ENCODE measurements at regions not wholly inside any gene's neighbourhood (a gene's known extent, or its start where the extent isn't known, plus 50 kb on each side); places are given as distances from the start of the nearest gene placed in this dataset.

DNA sequence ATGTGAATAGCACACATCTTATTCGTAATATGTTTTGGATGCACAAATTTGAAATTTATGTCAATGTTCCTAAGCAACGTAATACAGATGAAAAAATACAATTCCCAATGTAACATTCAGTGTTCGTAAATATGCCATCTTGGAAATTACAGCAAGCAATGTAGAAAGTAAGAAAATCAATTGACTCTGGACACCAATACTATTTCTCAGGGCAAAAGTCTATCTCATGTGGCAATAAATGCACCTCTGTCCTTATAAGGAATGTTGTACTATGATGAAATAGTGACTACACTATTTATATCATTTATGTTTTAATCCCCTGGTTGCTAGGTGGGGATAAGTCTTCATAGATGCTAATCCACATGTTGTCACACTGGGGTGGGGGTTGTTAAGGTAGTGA, 251.2 kb downstream of the GXYLT1 start:
- no peak for DNase-seq (ENCODE audit: low read depth in 1 of 2, low spot score in 1 of 2)

DNA sequence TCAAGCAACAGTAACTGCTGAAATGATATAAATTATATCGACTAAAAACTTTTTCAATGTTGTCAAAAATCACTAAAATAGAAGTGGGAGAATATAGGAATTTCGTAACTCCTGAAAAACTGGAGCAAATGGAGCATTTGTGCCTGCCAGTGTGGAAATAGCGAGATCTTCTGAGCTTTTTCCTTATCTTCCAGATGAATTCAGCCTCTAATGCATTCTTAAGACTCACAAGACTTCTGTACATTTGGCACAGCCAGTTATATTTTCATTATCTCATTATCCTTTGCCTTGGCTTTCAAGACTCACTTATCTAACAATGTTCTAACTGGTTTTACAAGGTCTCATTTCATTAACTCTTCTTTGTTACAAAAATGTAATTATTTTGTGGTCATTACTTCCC, 252.4 kb downstream of the GXYLT1 start:
- no peak for DNase-seq (ENCODE audit: low read depth in 1 of 2, low spot score in 1 of 2)

DNA sequence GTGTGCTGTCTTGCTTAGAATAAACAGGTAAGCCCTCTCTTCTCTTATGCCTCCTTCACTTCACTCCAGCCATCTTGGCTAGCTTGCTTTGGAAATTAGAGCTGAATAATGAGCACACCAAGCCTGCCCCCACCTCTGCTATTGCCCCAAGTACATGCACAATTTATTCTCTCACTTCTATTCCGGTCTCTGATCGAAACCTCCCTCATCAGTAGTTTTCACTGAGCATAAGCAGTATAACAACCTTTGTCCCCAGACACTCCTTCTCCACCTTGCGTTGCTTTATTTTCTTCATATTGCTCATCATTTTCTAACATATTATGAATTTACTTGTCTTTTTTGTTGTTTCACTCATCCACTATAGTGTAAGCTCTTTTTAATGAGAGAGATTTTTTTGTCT, 253.4 kb downstream of the GXYLT1 start:
- no peak for DNase-seq (ENCODE audit: low read depth in 1 of 2, low spot score in 1 of 2)

DNA sequence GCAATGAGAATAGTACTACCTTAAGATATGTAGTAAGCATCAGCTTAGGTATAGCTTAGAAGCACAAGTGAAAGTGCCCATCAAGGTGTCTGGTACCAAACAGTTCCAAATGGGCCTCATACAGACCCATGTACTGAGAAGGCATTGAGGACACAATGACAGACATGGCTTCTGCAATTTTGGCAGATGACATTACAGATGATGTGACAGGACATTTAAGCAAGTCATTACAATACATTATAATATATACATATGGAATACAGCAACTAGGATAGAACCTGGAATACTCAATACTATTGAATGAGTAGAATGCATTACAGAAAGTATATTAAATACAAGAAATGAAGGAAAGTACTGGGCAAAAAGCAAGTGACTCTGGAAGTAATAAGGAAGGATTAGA, 256.4 kb downstream of the GXYLT1 start:
- DNase-seq (ENCODE audit: low read depth in 1 of 2, low spot score in 1 of 2), result no peak

DNA sequence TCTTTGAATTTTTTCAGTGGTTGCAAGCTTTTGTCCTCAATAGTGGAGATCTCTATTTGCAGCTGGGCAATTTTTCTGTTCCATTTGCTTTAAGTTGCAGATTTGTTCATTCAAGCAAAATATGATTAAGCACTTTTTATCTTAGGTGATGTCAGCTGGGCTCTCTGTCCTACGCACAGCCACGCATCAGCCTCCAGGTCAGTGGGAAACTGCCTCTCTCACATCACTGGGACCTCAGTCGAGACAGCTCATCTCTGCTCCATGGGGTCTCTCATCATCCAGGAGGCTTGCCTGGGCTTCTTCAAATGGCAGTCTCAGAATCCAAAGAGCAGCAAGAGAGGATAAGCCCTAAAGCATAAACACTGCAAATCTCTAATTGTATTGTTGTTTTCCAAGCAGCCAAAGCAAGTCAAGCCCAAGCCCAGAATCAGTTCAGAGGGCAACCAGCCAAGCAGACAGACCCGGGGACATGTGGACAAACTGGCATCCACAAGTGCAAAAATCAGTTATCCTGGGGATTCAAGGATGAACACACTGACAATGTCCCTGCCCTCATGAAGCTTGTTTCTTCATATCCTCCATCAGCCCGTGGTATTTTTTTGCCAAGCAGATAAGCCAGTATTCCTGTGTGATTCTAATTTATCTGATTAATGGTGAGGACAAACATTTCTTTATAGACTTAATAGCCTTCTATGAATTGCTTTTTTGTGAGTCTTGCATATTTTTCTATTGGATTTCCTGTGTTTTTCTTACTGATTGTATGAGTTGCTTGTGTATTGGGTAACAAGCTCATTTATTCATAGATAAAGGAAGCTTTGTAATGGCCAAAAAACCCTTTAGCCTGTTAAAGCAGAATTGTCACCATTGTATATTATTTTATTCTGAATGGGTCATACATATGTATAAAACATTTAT, 262.5 kb downstream of the GXYLT1 start:
- no peak for DNase-seq (ENCODE audit: low read depth in 1 of 2, low spot score in 1 of 2)

DNA sequence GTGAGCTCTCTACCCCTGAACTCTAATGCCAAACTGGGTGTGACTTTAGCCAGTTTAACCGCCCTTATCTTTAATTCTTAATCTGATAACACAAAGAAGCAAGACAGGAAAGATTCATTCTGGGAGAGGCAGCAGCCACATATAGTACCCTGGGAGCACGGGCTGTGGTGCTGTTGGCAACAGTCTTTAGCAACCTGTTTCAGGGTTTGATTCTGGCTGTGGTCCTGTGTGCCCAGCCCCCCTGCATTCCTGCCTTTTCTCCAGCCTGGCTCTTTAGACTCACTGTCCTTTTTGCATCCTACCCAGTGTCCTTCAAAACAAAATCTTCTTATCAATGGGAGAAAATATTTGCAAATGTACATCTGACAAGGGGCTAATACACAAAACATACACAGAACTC, 275.2 kb downstream of the GXYLT1 start:
- DNase-seq (ENCODE audit: low read depth in 1 of 2, low spot score in 1 of 2), result no peak

DNA sequence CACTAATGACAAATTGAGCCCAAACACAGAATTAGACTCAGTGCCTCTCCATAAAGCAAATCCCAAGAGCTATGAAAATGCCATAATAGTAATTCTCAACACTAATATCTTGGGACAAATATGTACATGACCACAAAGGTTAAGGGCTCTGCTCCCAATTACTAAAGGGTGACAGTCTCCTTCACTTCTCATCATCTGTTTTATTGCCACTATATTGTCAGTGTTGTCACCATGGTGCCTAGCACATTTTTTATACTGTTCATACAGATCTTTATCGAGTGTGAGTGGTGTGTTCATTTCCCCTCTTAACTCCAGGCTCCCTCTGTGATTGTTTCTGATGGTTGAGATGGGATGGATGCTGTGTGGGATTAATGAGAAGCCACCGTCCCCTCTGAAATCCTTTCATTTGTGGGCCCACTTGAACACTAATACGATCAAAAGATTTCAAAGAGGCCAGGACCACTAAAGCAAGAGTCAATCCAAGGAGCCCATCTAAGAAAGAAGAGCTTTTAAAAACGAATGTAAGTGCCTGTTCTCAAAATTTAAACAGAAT, 277.7 kb downstream of the GXYLT1 start:
- no peak for DNase-seq (ENCODE audit: low read depth in 1 of 2, low spot score in 1 of 2)

DNA sequence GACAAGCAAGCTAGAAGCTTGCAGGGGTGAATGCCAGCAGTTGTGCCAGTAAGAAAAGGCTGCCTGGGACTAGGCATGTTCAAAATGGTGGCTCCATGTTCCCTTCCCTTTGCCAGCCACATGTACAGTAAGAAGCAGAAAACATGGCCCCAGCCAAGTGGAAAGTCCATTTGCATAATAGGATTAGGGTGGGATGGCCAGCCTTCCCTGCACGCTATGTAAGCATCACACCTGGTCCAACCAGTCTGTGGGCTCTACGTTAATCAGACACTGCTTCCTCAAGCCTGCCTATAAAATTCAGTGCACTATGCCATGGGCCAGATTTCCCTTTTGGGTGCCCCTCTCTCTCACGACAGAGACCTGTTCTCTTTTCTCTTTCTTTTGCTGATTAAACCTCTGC, 288.4 kb downstream of the GXYLT1 start:
- no peak for DNase-seq (ENCODE audit: low read depth in 1 of 2, low spot score in 1 of 2)

DNA sequence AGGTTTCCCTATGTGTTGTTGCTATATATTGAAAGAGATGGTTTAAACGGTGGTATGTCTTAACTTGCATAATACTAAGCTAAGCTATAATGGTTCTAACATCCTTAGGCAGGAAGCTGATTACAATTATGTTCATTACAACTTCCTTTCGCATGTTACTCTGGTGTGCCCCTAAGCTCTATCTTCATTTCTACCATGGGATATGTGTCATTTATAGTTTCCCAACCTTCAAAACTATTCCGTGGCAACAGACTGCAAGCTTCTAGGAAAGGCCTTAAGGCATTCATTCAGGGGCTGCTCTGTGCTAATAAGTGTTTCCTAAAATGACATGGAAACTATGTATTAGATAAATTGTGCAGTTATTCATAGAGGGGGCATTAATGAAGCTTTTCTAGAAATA, 294.6 kb downstream of the GXYLT1 start:
- no peak for DNase-seq (ENCODE audit: low read depth in 1 of 2, low spot score in 1 of 2)

DNA sequence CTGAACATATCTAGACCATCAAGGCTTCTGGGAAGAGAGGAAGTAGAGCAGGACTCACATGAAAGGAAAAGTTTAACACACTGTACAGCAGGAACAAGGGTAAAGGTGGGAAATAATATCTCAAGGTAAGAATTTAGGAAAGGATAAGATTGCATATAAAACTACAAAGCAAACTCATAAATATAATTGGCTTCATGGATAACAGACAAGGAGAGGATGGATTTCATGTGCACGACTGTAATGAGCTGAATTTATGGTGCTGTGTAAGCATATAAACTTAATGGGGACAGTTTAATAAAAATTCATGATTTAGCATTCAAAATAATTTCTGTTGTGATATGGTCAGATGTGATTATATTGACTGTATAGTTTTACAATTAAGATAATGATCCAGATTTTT, 298.0 kb downstream of the GXYLT1 start:
- no peak for DNase-seq (ENCODE audit: low read depth in 1 of 2, low spot score in 1 of 2)

DNA sequence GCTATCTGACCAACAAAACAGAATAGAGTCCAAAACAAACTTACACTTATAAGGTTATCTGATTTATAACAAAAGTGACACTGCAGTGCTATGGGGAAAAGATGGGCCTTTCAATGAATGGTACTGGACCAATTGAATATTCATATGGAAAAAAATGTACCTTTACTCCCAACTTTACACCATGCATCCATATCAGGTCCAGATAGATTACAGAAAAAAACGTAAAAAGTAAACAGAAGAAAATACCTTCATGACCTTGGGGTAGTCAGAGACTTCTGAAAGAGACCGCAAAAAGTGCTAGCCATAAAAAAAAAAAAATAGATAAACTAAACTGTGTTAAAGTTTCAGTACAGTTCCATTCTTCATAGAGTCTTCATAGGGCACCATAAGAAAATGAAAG, 308.3 kb downstream of the GXYLT1 start:
- no peak for DNase-seq (ENCODE audit: low read depth in 1 of 2, low spot score in 1 of 2)

DNA sequence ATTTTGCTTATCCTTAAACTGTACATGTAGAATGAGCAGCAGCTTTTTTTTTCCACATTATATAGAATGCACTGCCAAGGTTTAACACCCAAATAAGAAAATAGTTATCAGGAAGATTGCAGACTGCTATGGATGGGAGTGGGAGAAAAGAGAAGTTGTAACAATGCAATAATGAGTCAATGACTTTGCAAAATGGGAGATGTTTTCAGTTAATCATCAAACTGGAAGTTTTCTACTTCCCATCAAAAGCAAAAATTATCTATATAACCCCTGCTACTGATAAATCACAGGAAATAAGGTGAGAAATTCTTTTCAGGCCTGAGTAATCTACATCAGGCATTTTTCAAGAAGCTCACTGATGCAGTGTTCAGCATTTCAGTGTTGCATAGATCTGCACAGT, 309.1 kb downstream of the GXYLT1 start:
- no peak for DNase-seq (ENCODE audit: low read depth in 1 of 2, low spot score in 1 of 2)

DNA sequence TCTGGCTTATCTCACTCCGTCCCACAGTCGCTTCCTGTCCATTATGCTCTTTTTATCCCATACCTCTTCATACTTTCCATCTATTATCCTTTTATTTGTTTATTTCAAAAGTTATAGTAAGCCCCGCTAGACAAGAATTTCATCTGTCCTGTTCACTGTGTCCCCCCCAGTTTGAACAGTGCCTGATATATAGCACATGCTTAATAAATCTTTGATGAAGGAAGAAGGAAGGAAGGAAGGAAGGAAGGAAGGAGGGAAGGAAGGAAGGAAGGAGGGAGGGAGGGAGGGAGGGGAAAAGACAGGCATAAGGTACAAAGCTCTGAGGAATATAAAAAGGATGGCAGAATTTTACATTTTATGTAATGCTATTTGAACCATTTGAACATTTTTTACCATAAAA, 324.7 kb downstream of the GXYLT1 start:
- no peak for DNase-seq (ENCODE audit: low read depth in 1 of 2, low spot score in 1 of 2)

DNA sequence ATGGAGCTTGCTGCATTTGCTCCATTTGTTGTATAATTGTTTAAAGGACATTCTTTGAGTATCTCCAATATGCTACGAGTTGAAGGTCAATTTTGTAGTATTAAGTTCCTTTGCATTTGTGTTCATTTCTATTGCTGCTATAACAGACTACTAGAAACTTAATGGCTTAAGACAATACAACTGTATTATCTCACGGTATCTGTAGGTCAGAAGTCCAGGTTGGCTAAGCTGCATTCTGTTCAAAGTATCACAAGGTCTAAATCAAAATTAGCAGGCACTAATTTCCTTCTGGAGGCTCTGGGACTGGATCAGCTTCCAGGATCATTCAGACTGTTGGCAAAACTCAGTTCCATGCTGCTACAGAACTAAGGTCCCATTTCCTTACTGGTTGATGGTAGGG, 340.6 kb downstream of the GXYLT1 start:
- no peak for DNase-seq (ENCODE audit: low read depth in 1 of 2, low spot score in 1 of 2)

DNA sequence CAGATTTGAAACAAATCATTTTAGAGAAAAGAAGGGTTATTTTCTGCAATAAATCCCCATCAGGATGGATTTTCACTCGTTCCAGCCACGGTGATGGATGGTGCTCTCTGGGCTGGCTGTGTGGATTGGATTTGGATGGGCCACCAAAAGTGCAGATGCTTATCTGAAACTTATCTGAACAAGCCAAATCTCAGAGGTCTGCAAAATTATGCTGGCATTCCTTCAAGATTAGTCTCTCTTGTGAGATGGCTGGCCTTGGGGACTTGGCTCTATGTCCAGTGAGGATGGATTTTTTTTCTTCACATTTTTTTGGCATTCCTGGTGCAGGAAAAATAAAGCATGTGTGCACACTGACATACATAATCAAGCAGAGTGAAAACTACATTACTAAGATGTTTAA, 341.9 kb downstream of the GXYLT1 start:
- DNase-seq (ENCODE audit: low read depth in 1 of 2, low spot score in 1 of 2), result no peak

DNA sequence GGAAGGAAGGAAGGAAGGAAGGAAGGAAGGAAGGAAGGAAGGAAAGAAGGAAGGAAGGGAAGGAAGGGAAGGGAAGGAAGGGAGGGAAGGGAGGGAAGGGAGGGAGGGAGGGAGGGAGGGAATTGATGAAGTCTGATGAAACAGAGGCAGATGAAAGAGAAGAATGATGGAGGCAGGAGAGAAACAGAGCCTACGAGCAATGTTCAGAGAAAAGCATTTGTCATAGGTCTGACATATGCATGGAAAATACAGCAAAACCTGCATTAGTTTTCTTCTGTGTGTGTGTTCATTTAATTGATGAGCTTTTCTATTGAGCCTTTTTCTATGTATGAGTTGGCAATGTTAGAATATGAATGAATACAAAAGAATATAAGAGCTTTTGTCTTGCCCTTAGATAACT, 343.4 kb downstream of the GXYLT1 start:
- no peak for DNase-seq (ENCODE audit: low read depth in 1 of 2, low spot score in 1 of 2)

DNA sequence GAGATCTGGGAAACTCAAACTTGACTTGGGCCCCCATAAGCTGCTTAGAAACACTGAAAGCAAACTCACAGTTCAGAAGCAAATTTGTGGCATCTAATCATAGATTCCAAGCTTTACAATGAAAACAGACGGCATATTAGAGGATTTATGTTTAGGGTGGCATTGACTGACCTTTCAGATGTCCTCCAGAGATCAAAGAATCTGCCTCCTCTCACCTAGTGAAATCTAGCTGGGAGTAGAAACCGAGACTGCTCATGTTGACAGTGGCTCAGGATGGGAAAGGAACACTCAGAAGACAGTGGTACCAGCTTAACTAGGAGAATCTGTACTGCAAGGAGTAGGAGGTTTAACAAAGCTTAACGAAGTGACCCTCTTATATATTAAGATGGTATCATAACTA, 345.0 kb downstream of the GXYLT1 start:
- no peak for DNase-seq (ENCODE audit: low read depth in 1 of 2, low spot score in 1 of 2)

DNA sequence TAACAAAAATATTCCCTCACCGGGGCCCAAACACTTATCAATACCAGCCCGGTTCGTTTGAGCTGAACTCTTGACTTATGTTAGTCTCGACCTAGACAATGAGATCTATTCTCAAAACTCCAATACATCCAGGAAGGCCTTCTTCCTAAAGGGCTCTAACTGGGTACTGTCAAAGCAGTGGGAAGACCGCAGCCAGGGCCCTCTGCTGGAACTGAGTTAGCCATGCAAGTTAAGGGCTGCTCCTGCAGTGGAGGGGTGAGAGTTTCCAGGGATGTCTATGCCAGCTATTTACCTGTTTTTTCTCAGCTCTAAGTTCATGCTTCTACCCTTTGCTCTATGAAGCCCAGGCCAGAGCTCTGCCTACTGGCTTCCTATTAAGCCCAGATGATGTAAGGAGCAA, 348.8 kb downstream of the GXYLT1 start:
- DNase-seq (ENCODE audit: low read depth in 1 of 2, low spot score in 1 of 2), result no peak

DNA sequence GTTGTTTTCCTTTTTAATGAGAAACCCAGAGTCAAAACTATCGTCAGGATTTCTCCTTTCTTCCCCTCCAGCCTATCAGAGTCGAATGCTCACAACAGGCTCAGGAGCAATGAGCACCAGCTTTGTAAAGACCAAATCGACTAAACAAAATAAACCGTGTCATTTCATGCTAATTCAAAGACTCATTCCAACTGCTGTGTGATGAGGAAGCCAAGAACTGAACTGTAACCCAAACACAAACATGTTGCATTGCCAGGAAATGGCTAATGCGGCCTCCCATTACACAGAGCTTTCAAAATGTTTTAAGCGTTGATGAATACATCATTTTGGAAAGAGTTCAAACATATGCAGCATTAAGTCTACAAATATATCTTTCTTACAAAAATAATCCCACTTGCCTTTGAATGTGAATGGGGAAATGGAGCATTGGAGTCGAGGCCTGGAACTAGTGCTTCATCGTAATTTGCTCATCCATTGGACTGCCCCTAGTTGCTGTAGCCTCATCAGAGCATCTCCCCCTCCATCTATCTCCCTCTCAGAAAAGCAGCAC, 349.5 kb downstream of the GXYLT1 start:
- DNase-seq (ENCODE audit: low read depth in 1 of 2, low spot score in 1 of 2), result no peak

DNA sequence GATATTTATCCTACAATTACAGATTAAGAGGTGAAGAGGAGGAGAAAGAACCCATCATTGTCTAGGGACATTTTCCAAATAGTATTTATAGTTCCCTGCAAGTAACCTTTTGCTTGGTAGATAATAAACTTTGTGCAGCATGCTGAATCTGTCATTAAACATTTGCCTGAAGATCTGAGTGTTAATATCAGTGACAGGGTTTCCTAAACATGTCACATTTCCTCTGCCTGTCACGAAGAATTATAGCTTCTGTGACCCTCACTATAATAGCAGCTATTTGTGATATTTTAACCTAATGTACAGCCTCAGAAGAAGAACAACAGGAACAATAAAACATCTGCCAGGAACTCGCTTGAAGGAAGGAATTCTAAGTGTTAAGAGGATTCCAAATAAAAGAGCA, 350.3 kb downstream of the GXYLT1 start:
- DNase-seq (ENCODE audit: low read depth in 1 of 2, low spot score in 1 of 2), result no peak

DNA sequence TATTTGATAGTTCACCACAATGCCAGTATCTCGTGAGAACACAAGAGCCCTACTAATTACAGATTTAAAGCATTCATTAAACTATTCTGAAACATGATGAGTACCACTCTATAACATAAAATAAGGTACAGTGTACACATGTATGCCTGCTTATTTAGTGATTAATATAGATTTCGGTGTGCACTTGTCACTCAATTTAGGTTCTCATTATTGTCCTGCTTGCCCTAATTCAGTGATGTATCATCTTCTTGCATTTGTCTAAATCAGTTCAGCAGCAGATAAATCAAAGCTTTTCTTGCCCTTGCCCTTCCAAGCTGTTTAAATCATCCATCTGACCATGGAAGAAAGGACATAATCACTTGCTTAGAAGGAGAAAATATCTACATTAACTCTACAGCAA, 359.7 kb downstream of the GXYLT1 start:
- DNase-seq (ENCODE audit: low read depth in 1 of 2, low spot score in 1 of 2), result no peak

DNA sequence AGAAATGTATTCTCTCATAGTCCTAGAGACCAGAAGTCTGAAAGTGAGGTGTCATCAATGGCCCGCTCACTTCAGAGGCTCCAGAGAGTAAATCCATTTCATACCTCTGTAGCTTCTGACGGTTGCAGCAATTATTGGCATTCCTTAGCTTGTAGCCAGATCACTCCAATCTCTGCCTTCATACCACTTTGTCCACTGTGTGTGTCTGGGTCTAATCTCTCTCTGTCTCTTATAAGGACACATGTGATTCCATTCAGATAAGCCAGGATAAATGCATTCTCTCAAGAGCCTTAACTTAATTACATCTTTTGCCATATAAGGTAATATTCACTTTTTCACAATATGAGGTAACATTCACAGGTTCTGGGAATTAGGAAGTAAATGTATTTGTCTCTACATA, 365.7 kb downstream of the GXYLT1 start:
- no peak for DNase-seq (ENCODE audit: low read depth in 1 of 2, low spot score in 1 of 2)
